A549 (cell line): ENCODE measurements at regions not wholly inside any gene's neighbourhood (a gene's known extent, or its start where the extent isn't known, plus 50 kb on each side); places are given as distances from the start of the nearest gene placed in this dataset.

Experiments
- CEBPB ChIP-seq, 2 experiments: fragments of >200 bp in 1 of 2; sonication (Bioruptor Twin) in 1 of 2; formaldehyde crosslinking in 1 of 2; IDR thresholded peaks; 2 replicates each; pipeline ENCODE4 v1.6.1; 2012 to 2016
- CHD2 ChIP-seq: fragments of 150-350 bp; IDR thresholded peaks from 2 replicates; pipeline ENCODE4 v1.6.1; 2014; ENCODE audit warnings: low read length; ENCODE audit not compliant: partially characterized antibody
- CTCF ChIP-seq: fragments of >200 bp; sonication (Bioruptor Twin); formaldehyde crosslinking; IDR thresholded peaks from 3 replicates; pipeline ENCODE4 v1.5.1; 2016
- EP300 ChIP-seq, 2 experiments: fragments of >200 bp; sonication (Bioruptor Twin); formaldehyde crosslinking; IDR thresholded peaks; 2 replicates in 1 of 2; 3 replicates in 1 of 2; pipeline ENCODE4 v1.6.1; 2016 to 2017
- HEYL ChIP-seq: fragments of 250-450 bp; sonication (Bioruptor Pico); IDR thresholded peaks from 2 replicates; pipeline ENCODE4 v1.8.0; 2021; ENCODE audit warnings: mild to moderate bottlenecking, moderate library complexity
- MAZ ChIP-seq: fragments of 150-350 bp; IDR thresholded peaks from 2 replicates; pipeline ENCODE4 v1.6.1; 2014; ENCODE audit warnings: antibody characterized with exemption, low read depth, low read length, borderline replicate concordance
- POLR2A ChIP-seq: IDR thresholded peaks from 2 replicates; pipeline ENCODE4 v1.6.1; 2012; ENCODE audit warnings: mild to moderate bottlenecking, low read length
- RAD21 ChIP-seq, 2 experiments: fragments of >200 bp in 1 of 2; sonication (Bioruptor Twin) in 1 of 2; formaldehyde crosslinking in 1 of 2; IDR thresholded peaks in 1 of 2; conservative IDR thresholded peaks in 1 of 2; 2 replicates in 1 of 2; 3 replicates in 1 of 2; pipeline ENCODE4 v1.6.1; 2012 to 2018; ENCODE audit warnings: inconsistent platforms in 1 of 2
- SMC3 ChIP-seq: fragments of >200 bp; sonication (Bioruptor Twin); formaldehyde crosslinking; IDR thresholded peaks from 3 replicates; pipeline ENCODE4 v1.6.1; 2018; ENCODE audit warnings: inconsistent platforms
- SREBF2 ChIP-seq: fragments of 450-650 bp; IDR thresholded peaks from 2 replicates; pipeline ENCODE4 v1.6.1; 2014; ENCODE audit warnings: mild to moderate bottlenecking, moderate library complexity
- ZFP36 ChIP-seq: fragments of 450-650 bp; IDR thresholded peaks from 2 replicates; pipeline ENCODE4 v1.6.1; 2014; ENCODE audit warnings: borderline replicate concordance; ENCODE audit not compliant: partially characterized antibody

DNA sequence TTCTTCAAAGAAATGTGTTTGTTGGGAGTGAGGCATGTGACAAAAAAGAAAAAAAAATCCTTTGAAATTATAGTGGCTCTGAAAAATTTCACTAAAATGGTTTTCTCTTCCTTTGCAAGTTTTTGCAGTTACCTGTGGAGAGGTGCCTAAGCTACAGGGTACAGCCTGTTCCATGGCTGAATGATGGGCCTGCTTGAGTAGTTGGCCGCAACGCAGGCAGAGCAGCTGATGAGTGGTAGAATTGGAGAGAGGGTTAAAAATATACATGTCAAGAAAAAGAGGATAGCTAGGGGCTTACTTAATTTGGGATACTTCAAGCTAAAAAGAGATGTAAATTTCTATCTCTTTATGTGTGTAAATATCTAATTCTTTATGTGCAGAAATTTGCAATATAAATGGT is 629.1 kb upstream of the SLC10A2 start:
- no peak for TF ChIP-seq SMC3
- TF ChIP-seq CTCF = no peak
- no peak for TF ChIP-seq SREBF2
- no peak for TF ChIP-seq POLR2A
- no peak for TF ChIP-seq EP300 (IDR thresholded peaks at IDR 0.05)
- TF ChIP-seq HEYL (CRISPR knock-in tag) = no peak
- TF ChIP-seq RAD21 (conservative IDR thresholded peaks at IDR 0.05 in 1 of 2, IDR thresholded peaks at IDR 0.05 in 1 of 2) = no peak
- no peak for TF ChIP-seq CHD2
- no peak for TF ChIP-seq CEBPB (IDR thresholded peaks at IDR 0.05)
- TF ChIP-seq MAZ = no peak
- no peak for TF ChIP-seq ZFP36
